HepG2 (cell line): ENCODE measurements at regions not wholly inside any gene's neighbourhood (a gene's known extent, or its start where the extent isn't known, plus 50 kb on each side); places are given as distances from the start of the nearest gene placed in this dataset.
"Not testable (repeated sequence)": the region's sequence is repeated elsewhere in the genome, so short reads cannot be mapped to it uniquely, and the experiment has no call there.

Experiments
- ATAC-seq: fragments of 200-7000 bp; cut with Tn5 transposase; 3 replicates; pipeline ENCODE4 v1.9.1; 2020; ENCODE audit warnings: mild to moderate bottlenecking, moderate library complexity
- BruUV-seq: library from RNA; stranded (reverse); fragments of 400-500 nt; replicated peaks from 2 replicates; lab custom pipeline; 2021; lab: Mats Ljungman, UMichigan
- CTCF ChIA-PET: fragments of 300-600 bp; formaldehyde crosslinking; extraction: SDS; loops from one replicate; lab custom pipeline; 2021; ENCODE audit warnings: low total read pairs, inconsistent platforms, low intra/inter-chr PET ratio; lab: Yijun Ruan, JAX
- POLR2A ChIA-PET: fragments of 350-600 bp; sonication (Branson Sonifier 250); formaldehyde crosslinking; loops from one replicate; lab custom pipeline; 2020; ENCODE audit warnings: antibody characterized with exemption, inconsistent platforms; lab: Yijun Ruan, JAX
- DNase-seq: peaks from one replicate; pipeline ENCODE4 v3.0.0-alpha.2; 2015; ENCODE audit warnings: low spot score
- FAIRE-seq: peaks from 3 replicates; lab custom pipeline; 2011; peaks lifted over from hg19 to GRCh38; lab: Jason Lieb, UNC
- H2AFZ ChIP-seq: one replicate; pipeline ENCODE4 v1.6.1; 2011; ENCODE audit warnings: low read length, inconsistent platforms
- H3K27ac ChIP-seq: fragments of 300-600 bp; 3 replicates; pipeline ENCODE4 v1.8.0; 2011; ENCODE audit warnings: mixed run types, mild to moderate bottlenecking, mixed read lengths, low read length, inconsistent platforms; ENCODE audit not compliant: insufficient read depth; ENCODE audit errors: extremely low read length
- H3K27me3 ChIP-seq, 2 experiments: fragments of 200-600 bp in 1 of 2; 2 replicates in 1 of 2; 3 replicates in 1 of 2; pipeline versions ENCODE4 v1.6.0 to v1.8.0; 2011; ENCODE audit warnings: low read length in 2 of 2, mild to moderate bottlenecking in 2 of 2, moderate library complexity in 2 of 2, inconsistent platforms in 1 of 2; ENCODE audit not compliant: insufficient read depth in 2 of 2, control insufficient read depth in 1 of 2
- H3K36me3 ChIP-seq, 2 experiments: fragments of 200-600 bp in 1 of 2; replicated peaks in 1 of 2; 2 replicates in 1 of 2; 3 replicates in 1 of 2; pipeline versions ENCODE4 v1.5.1 to v1.8.0; 2011; ENCODE audit warnings: low read length in 2 of 2, inconsistent platforms in 1 of 2; ENCODE audit not compliant: insufficient read depth in 2 of 2, control insufficient read depth in 1 of 2
- H3K4me1 ChIP-seq: 2 replicates; pipeline ENCODE4 v1.5.1; 2012; ENCODE audit warnings: low read length, inconsistent platforms; ENCODE audit not compliant: insufficient read depth
- H3K4me2 ChIP-seq: 2 replicates; pipeline ENCODE4 v1.6.0; 2011; ENCODE audit warnings: low read depth, low read length, inconsistent platforms
- H3K4me3 ChIP-seq, 3 experiments: fragments of 200-600 bp in 1 of 3; sonication (generic), shearing (Covaris generic) in 1 of 3; replicated peaks in 1 of 3; 2 replicates each; pipeline ENCODE4 v1.5.1; 2011 to 2016; ENCODE audit warnings: low read length in 3 of 3, inconsistent platforms in 2 of 3, low read depth in 2 of 3, mild to moderate bottlenecking in 2 of 3, control low read depth in 1 of 3, mixed read lengths in 1 of 3; ENCODE audit not compliant: insufficient read depth in 1 of 3
- H3K79me2 ChIP-seq: one replicate; pipeline ENCODE4 v1.6.1; 2011; ENCODE audit warnings: low read length, inconsistent platforms; ENCODE audit not compliant: insufficient read depth
- H3K9ac ChIP-seq: 2 replicates; pipeline ENCODE4 v1.6.0; 2011; ENCODE audit warnings: mild to moderate bottlenecking, low read depth, low read length, inconsistent platforms; ENCODE audit not compliant: insufficient read depth
- H3K9me3 ChIP-seq: 2 replicates; pipeline ENCODE4 v1.5.1; 2012; ENCODE audit warnings: mild to moderate bottlenecking, low read length
- H4K20me1 ChIP-seq: 2 replicates; pipeline ENCODE4 v1.6.0; 2011; ENCODE audit warnings: inconsistent platforms, mild to moderate bottlenecking, low read length, moderate library complexity; ENCODE audit not compliant: insufficient read depth
- E2F5 ChIP-seq: sonication (generic); formaldehyde crosslinking; conservative IDR thresholded peaks from 2 replicates; pipeline ENCODE4 v1.4.0; 2020; ENCODE audit warnings: missing genetic modification reagents
- FLYWCH1 ChIP-seq: sonication (generic); formaldehyde crosslinking; IDR thresholded peaks from 2 replicates; pipeline ENCODE4 v1.8.1; 2023; ENCODE audit warnings: mild to moderate bottlenecking, missing genetic modification reagents
- RARA ChIP-seq: IDR thresholded peaks from 2 replicates; pipeline ENCODE4 v1.6.1; 2016; ENCODE audit warnings: missing genetic modification reagents, missing compliant biosample characterization
- ZMYM4 ChIP-seq: sonication (generic); formaldehyde crosslinking; IDR thresholded peaks from 2 replicates; pipeline ENCODE4 v1.8.1; 2023; ENCODE audit warnings: mild to moderate bottlenecking, missing genetic modification reagents
- ZNF232 ChIP-seq: sonication (generic); formaldehyde crosslinking; IDR thresholded peaks from 2 replicates; pipeline ENCODE4 v1.4.0; 2020; ENCODE audit warnings: missing genetic modification reagents, borderline replicate concordance
- ZNF468 ChIP-seq: sonication (generic); formaldehyde crosslinking; IDR thresholded peaks from 2 replicates; pipeline ENCODE4 v1.8.0; 2022; ENCODE audit warnings: mild to moderate bottlenecking, moderate library complexity, missing genetic modification reagents
- ZNF691 ChIP-seq: sonication (generic); formaldehyde crosslinking; IDR thresholded peaks from 2 replicates; pipeline ENCODE4 v1.4.0; 2020; ENCODE audit warnings: missing genetic modification reagents, low read depth, mild to moderate bottlenecking, borderline replicate concordance
- ZNF781 ChIP-seq: sonication (generic); formaldehyde crosslinking; IDR thresholded peaks from 2 replicates; pipeline ENCODE4 v1.5.1; 2020; ENCODE audit warnings: borderline replicate concordance, mild to moderate bottlenecking, missing genetic modification reagents; ENCODE audit errors: not compliant biosample characterization
- ZNF782 ChIP-seq: sonication (generic); formaldehyde crosslinking; IDR thresholded peaks from 2 replicates; pipeline ENCODE4 v1.4.0; 2020; ENCODE audit warnings: missing genetic modification reagents, mild to moderate bottlenecking, borderline replicate concordance
- ZZZ3 ChIP-seq: sonication (generic); formaldehyde crosslinking; IDR thresholded peaks from 2 replicates; pipeline ENCODE4 v1.4.0; 2020; ENCODE audit warnings: missing genetic modification reagents, mild to moderate bottlenecking, borderline replicate concordance
- WGBS: methylation state at CpG from one replicate; pipeline ENCODE4 v1.1.6; 2017; ENCODE audit warnings: low lambda C conversion rate; 5-methylcytosine and 5-hydroxymethylcytosine counted together
- in situ Hi-C: cut with HindIII; loops from 2 replicates; pipeline ENCODE4 v1.10.0; 2017; ENCODE audit warnings: low pct_unique_long_range_greater_than_20kb; ENCODE audit not compliant: extremely low pct_ligation_motif_present
- intact Hi-C: fragments of 100-400 bp; cut with micrococcal nuclease; formaldehyde crosslinking; loops from one replicate; pipeline ENCODE4 v1.10.0; 2022; ENCODE audit not compliant: unreplicated experiment

- TF ChIP-seq E2F5 (CRISPR knock-in tag), result no peak
- no peak for TF ChIP-seq ZMYM4 (CRISPR knock-in tag)
- no peak for TF ChIP-seq FLYWCH1 (CRISPR knock-in tag)
- TF ChIP-seq ZZZ3 (CRISPR knock-in tag), result no peak
- TF ChIP-seq ZNF691 (CRISPR knock-in tag), result no peak
- TF ChIP-seq ZNF782 (CRISPR knock-in tag), result no peak
- no peak for TF ChIP-seq ZNF232 (CRISPR knock-in tag)
- no peak for TF ChIP-seq ZNF781
- TF ChIP-seq RARA (CRISPR knock-in tag), result no peak
- no peak for TF ChIP-seq ZNF468 (CRISPR knock-in tag)
These were observed 111.7 kb upstream of the TNFSF4 start (continued) for GRCh38 chr1:173318788-173319187.

GRCh38 chr1:173324352-173324751, 117.2 kb upstream of the TNFSF4 start:
- H3K27me3 ChIP-seq, H2AFZ ChIP-seq, H3K27ac ChIP-seq, FAIRE-seq, H3K4me2 ChIP-seq, BruUV-seq, H3K4me3 ChIP-seq, H4K20me1 ChIP-seq, in situ Hi-C loops, H3K9ac ChIP-seq, H3K4me1 ChIP-seq, H3K79me2 ChIP-seq, H3K9me3 ChIP-seq, DNase-seq, CTCF ChIA-PET, H3K36me3 ChIP-seq, intact Hi-C loops, ATAC-seq, POLR2A ChIA-PET: not testable (repeated sequence)
- WGBS, result 56% methylated on average over 2 of the region's 2 CpGs

GRCh38 chr1:173327987-173328386, 120.9 kb upstream of the TNFSF4 start:
- H3K27me3 ChIP-seq, in situ Hi-C loops, H3K4me2 ChIP-seq, H3K9ac ChIP-seq, CTCF ChIA-PET, H4K20me1 ChIP-seq, FAIRE-seq, H3K79me2 ChIP-seq, H2AFZ ChIP-seq, H3K27ac ChIP-seq, H3K4me1 ChIP-seq, intact Hi-C loops, POLR2A ChIA-PET, BruUV-seq, H3K4me3 ChIP-seq, ATAC-seq, DNase-seq, H3K36me3 ChIP-seq, H3K9me3 ChIP-seq: not testable (repeated sequence)
- WGBS, result 70% methylated on average over 3 of the region's 3 CpGs
